Body of pancreas (tissue), 4 donors: ENCODE measurements at regions not wholly inside any gene's neighbourhood (a gene's known extent, or its start where the extent isn't known, plus 50 kb on each side); places are given as distances from the start of the nearest gene placed in this dataset.

Experiments
- CTCF ChIP-seq, 7 experiments: fragments of 450-650 bp in 4 of 7; fragments of 200-600 bp in 3 of 7; sonication (generic) in 3 of 7; IDR thresholded peaks; one replicate each; pipeline ENCODE4 v1.5.1; 2016 to 2019; ENCODE audit warnings: antibody characterized with exemption in 7 of 7
- POLR2A ChIP-seq, 3 donors: fragments of 450-650 bp; IDR thresholded peaks; one replicate each; pipeline ENCODE4 v1.6.1; 2016; ENCODE audit warnings: antibody characterized with exemption in 3 of 3, mild to moderate bottlenecking in 2 of 3

GRCh38 chr20:60947819-60948218 lies 304.2 kb upstream of the CDH4 start:
- TF ChIP-seq POLR2A (IDR thresholded peaks at IDR 0.05), result no peak
- TF ChIP-seq CTCF (IDR thresholded peaks at IDR 0.05), result no peak
